ENCODE measurements at regions not wholly inside any gene's neighbourhood (a gene's known extent, or its start where the extent isn't known, plus 50 kb on each side); places are given as distances from the start of the nearest gene placed in this dataset.
"Not testable (repeated sequence)": the region's sequence is repeated elsewhere in the genome, so short reads cannot be mapped to it uniquely, and the experiment has no call there.

DNA sequence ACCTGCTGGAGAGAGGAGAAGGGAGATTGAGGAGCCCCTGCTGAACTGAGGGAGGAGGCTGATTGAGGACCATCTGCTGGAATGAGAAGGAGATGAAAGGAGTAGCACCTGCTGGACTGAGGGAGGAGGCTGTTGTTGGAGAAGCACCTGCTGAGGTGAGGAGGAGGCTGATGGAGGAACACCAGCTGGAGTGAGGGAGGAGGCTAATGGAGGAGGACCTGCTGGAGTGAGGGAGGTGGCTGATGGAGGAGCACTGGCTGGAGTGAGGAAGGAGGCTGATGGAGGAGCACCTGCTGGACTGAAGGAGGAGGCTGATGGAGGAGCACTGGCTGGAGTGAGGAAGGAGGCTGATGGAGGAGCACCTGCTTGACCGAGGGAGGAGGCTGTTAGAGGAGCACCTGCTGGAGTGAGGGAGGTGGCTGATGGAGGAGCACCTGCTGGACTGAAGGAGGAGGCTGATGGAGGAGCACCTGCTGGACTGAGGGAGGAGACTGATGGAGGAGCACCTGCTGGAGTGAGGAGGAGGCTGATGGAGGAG lies 409.2 kb upstream of the MYT1L start:
- DNase-seq: peak in 2 of 10 donors; percentile 34 to 61
- intact Hi-C loops (cut with DNase I): no loop called here

DNA sequence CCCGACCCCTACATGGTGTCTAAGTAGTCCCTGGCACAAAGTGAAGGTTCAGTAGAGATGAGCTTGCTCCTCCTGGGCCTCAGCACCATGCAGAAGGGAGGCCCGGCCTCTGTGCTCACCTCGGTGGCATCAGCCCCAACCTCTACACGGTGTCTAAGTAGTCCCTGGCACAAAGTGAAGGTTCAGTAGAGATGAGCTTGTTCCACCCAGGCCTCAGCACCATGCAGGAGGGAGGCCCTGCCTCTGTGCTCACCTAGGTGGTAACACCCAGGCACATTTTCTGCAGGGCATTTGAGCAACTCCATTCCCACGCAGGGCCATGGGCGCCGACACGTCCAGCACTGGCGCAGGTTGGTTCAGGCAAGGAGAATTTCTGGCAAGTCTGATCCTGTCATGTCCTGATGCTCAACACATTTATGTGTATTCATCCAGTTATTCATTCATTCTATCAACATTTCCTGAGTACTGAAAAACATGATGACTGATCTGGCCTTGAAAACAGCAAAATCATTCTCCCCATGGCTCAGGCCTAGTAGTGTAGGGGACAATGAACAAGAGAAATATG lies 408.2 kb upstream of the MYT1L start:
- intact Hi-C loops (cut with DNase I): no loop called here
- peak in 1 of 10 donors; percentile 72 for DNase-seq

DNA sequence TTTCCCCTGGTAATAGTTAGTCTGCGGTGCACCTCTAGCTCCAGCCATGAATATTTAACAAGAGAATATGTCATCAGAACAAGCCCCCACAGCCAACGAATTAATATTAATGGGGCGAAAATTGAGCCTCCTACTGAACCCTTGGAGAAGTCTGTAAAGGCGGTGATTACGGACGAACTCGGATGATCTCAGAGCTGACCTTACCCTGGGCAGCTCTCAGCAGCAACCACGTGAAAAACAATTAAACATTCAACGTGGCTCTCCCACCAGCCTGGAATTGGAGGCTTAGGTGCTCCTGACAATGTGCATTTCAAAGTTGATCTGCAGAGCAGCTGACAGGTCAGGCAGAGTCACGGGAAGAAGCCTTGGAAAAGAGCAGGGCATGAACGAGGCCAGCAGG lies 407.6 kb upstream of the MYT1L start:
- DNase-seq: no peak
- intact Hi-C loops (cut with DNase I): no loop called here

DNA sequence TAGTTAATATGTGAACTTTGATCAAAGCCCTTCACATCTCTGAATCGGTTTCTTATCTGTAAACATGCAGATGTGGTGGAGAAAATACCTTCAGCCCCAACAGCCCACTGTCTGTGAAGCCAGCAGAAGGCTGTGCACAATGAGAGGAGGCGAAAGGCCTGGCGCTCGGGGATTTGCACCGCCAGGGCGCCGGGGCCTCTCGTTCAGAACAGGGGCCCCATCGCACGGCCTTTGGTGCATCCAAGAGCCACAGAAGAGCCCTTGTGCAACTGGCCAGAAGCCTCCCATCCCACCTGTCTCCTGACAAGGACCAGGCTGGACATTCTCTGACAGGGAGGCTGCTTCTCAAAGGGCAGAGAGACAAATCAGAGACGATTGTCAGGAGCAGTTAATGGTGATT lies 407.2 kb upstream of the MYT1L start:
- DNase-seq: peak in 1 of 10 donors; percentile 63
- intact Hi-C loops (cut with DNase I): no loop called here

DNA sequence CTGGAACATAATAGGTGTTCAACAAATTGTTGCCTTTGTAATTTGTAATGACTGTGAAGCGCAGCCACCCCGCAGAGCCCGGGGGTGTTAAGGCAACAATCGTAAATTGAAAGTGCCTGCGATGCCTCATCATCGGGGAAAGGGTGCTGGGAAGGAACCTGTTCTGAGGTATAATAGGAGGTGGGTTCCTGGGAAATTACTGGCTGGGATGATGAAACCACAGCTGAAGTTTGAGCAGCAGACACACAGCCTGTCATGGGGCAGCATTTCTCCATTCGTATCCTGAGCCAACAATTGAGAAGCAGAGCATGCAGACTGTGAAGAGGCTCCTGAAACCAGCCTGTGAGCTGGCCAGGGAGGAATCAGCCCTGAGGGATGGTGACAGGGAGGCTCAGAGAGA lies 404.0 kb upstream of the MYT1L start:
- no peak for DNase-seq
- intact Hi-C loops (cut with DNase I): no loop called here

DNA sequence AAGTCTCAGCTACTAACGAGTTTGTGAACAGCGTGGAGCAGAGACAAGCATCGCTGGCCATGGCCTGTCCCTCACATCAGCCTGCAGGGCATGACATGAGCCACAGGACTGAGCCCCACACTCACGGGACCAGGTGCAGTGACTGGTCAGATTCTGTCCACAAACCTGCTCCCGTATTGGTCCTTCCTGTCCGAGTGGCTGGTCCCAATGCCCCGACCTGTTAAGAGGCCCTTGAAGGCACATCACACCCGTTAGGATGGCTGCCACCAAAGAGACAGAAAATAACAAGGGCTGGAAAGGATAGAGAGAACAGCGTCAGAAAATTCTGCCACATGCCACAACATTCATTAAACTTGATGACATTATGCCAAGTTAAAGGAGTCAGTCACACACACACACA lies 403.2 kb upstream of the MYT1L start:
- intact Hi-C loops (cut with DNase I): no loop called here
- no peak for DNase-seq

DNA sequence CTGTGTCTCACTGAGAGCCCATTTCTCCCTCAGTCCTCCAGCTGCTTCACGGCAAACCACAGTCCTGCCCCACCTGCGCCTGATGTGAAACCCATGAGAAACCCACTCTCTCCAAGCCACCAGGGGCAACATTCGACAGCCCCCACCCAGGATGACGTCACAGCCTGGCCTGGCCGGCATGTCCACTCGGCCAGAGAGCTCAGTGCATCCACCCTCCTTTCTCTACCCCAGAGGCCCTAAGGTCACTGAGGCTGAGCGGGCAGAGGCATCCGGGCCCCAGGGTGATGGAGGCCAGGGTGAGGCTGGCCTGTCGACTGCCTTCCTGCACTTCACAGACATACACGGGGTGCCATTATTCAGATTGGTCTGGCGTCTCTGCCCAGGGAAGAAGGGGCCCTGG lies 402.7 kb upstream of the MYT1L start:
- DNase-seq: no peak
- intact Hi-C loops (cut with DNase I): no loop called here

DNA sequence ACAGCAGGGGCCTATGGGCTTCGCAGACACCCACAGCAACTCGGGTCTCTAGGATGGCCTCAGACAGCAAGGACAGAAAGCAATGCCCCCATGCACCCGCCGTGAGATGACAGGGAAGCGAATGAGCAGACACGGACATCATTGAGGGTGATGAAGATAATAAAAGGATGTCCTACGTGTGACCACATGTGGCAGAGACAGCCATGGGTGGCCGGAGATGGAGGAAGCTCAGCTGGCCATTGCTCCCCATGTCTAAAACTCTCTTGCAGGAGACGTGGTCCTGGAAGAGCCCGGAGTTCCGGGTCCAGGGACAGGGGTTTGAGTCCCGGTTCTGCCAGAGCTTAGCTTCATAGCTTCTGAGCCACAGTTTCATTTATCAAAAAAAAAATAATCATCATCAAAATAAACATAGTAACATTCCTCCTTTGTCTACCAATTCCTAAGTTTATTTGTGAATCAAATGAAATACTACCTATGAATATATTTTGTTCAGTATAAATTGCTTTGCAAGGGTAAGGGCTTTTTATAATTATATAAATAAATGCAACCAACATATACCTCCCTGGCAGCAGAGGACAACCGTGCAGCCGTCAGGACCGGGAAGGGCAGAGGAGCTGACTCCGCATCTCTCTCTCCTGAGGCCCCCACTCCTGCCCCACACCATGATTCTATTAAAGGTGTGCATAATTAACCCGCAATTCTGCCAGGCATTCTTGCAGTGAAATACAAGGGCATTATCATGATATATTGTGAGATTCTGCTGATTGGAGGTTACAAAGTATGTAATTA lies 401.4 kb upstream of the MYT1L start:
- intact Hi-C loops (cut with DNase I): no loop called here
- DNase-seq: peak in 1 of 10 donors; percentile 52

DNA sequence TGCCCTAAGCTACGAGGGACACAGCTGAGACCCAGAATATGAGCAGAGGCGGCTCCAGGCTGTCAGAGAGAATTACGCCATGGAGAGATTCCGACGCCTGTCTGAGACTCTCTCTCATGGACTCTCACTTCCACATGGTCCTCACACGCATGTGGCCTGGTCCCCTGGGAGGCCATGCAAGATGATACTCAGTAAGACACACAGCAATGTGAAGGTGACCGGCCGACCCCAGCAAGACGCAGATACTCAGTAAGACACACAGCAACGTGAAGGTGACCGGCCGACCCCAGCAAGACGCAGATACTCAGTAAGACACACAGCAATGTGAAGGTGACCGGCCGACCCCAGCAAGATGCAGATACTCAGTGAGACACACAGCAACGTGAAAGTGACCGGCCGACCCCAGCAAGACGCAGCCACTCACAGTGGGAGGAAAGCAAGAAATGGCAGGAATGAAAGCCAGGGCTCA lies 400.8 kb upstream of the MYT1L start:
- peak in 1 of 10 donors; percentile 77 for DNase-seq
- intact Hi-C loops (cut with DNase I): no loop called here

DNA sequence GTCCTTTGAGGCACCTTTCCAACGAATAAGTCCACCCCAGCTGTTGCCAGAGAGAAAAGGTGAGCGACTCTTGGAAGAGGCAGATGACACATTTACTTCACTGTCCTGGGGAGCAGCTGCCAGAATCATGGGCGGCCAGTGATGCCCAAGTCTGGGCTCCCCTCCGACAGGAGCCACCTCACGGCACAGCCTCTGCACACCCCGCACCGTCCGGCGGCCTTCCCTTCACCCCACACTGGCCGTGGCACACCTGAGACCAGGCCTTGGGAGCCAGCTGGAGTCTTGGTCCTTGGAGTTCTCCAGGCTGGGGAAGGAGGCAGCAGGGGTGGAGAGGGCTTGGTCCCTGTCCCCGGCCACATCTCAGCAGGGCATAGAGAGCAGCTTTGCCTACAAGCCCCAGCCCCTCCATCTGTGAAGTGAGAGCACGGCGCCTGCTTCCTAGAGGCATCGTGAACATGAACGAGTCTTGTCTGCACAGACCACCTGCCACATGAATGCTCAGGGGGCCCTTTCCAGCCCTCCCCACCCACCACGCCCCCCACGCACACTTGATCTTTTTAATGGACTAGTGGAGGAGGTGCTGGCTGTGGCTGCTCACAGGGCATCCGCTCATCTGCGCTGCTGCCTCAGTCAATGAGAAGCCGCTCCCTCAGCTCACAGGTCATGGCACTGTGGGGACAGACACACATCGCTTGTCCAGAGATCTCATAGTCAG lies 400.2 kb upstream of the MYT1L start:
- intact Hi-C loops (cut with DNase I): no loop called here
- DNase-seq: peak in 1 of 10 donors; percentile 77

DNA sequence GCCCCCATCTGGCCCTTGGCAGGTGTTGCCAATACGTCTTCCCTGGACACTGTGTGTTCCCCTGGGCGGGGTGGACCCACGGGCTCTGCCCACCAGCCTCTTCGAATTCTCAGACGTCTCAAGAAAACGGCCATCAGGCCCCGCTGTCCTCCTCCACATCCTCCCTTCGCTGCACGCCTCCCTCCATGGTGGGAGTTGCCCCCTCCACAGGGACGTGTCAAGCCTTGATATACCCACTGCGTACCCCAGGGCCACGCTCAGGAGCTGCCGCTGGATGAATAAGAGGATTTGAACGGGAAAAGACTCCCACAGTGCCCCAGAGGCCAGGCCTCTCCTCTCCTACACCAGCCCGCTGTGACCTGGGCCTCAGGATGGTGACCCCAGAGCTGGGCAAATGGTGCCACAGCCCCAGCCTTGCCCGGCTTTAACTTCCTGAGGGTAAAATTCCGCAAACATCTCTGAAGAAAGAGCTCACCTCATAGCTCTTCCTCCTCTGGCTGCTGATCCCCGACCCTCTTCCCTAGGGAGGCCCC lies 399.3 kb upstream of the MYT1L start:
- intact Hi-C loops (cut with DNase I): no loop called here

DNA sequence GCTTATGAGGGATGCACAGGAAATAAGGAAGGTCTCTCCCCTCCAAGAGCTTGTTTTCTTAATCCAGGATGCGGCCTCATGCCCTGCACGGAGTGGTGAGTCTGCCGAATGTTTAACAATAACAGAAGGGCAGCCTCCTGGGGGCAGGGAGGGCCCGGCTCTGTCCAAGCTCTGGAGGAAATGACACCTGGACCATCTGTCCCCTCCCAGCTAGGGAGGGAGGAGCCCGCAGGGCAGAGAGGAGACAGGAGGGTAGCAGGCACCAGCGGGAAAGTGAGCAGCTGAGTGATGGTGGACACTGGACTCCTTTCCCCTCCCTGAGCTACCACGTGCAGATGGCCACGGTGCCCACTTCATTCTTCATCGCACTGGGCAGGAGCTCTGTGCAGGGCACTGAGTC lies 398.2 kb upstream of the MYT1L start:
- intact Hi-C loops (cut with DNase I): no loop called here
- peak in 1 of 10 donors; percentile 57 for DNase-seq

More for the DNA sequence above, 399.3 kb upstream of the MYT1L start:
- DNase-seq: peak in 1 of 10 donors; percentile 53

DNA sequence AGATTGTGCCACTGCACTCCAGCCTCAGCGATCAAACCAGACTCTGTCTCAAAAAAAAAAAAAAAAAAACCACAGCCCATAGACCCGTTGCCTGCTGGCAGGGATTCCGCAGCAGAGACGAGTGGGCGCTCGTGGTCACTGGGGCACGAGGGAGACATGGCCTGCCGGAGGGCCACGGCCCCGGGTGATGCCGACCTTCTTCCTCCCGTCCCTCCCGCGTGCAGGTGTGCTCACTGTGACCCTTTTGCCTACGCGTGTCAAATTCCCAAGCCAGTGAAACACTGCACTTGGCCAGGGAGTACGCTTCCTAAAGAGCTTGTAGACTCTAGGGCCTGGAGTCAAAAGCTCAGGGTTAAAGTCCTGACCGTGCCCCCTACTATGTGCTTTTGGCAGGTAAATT lies 397.6 kb upstream of the MYT1L start:
- intact Hi-C loops (cut with DNase I): no loop called here
- DNase-seq: peak in 1 of 10 donors; percentile 82

DNA sequence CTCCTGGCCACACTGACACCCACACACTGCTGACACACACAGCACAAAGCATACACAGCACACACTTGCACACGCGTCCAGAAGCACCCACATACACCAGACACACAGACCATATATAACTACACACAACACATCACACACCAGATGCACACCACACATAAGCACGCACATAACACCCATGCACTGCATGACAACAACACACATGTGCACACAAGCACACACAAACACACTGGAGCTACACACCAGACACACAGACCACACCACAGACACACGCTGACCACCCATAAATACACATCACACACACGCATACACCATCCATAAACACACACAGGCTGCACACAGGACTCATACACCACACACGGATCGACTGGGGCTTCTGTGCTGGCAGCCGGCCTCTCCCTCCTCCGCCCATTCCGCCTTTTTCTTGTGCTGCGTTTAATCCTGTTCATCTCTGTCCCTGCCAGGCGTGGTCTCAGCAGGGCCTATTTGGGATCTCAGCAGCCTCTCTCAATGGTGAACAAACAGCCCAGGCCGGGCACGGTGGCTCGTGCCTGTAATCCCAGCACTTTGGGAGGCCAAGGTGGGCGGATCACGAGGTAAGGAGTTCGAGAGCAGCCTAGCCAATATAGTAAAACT lies 396.9 kb upstream of the MYT1L start:
- peak in 4 of 10 donors; percentile 27 to 90 (median 57) for DNase-seq
- intact Hi-C loops (cut with DNase I): no loop called here

DNA sequence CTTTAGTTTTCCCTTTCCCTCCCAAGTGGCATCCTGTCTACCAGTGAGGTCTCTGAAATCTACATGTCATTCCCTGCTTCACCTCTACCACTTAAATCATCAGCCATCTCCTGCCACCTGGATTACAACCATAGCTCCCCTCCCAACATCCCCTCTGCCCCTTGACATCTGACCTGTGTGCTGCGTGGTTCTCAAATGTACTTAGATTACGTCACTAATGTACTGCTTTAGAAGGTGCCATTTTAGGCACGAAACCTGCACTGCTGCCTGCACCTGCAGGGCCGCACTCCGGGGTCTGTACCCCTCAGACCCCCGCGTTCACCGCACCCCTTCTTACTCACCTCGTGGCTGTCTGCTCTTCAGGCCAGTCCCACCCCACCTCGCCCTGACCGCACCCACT lies 395.1 kb upstream of the MYT1L start:
- intact Hi-C loops (cut with DNase I): no loop called here
- DNase-seq: peak in 1 of 10 donors; percentile 40

DNA sequence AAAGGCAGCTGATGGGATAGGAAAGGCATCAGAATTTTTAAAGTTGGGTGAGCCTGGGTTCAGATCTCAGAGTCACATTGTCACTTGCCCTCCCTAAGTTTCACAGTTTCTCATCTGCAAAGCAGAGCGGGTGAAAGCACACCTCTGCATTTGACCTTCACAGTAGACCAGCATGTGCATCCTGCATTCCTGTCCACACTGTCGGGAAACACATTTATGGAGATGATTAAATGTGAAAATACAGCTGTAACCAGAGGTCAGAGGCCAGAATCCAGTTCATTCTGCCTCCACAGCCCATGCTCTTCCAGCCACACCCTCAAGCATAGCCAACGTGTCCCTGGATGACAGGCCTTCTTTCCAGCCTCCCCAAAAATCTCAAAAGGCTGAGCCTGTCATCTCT lies 392.0 kb upstream of the MYT1L start:
- intact Hi-C loops (cut with DNase I): no loop called here
- peak in 1 of 10 donors; percentile 42 for DNase-seq

DNA sequence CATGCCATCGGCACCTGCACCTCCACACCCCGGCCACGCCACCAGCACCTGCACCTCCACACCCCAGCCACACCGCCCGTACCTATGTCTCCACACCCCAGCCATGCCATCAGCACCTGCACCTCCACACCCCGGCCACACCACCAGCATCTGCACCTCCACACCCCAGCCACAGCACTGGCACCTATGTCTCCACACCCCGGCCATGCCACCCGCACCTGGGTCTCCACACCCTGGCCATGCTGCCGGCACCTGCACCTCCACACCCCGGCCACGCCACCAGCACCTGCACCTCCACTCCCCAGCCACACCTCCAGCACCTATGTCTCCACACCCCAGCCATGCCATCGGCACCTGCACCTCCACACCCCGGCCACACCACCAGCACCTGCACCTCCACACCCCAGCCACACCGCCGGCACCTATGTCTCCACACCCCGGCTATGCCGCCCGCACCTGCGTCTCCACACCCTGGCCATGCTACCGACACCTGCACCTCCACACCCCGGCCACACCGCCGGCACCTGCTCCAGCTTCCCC lies 390.3 kb upstream of the MYT1L start:
- DNase-seq: peak in 2 of 10 donors; percentile 64 to 75
- intact Hi-C loops (cut with DNase I): no loop called here

DNA sequence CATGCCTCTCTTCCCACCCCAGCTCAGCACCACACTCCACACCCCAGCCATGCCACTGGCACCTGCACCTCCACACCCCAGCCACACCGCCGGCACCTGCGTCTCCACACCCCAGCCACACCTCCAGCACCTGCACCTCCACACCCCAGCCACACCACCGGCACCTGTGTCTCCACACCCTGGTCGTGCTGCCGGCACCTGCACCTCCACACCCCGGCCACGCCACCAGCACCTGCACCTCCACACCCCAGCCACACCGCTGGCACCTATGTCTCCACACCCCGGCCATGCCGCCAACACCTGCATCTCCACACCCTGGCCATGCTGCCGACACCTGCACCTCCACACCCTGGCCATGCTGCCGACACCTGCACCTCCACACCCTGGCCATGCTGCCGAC lies 389.7 kb upstream of the MYT1L start:
- intact Hi-C loops (cut with DNase I): not testable (repeated sequence)
- peak in 2 of 10 donors; percentile 50 to 78 for DNase-seq

DNA sequence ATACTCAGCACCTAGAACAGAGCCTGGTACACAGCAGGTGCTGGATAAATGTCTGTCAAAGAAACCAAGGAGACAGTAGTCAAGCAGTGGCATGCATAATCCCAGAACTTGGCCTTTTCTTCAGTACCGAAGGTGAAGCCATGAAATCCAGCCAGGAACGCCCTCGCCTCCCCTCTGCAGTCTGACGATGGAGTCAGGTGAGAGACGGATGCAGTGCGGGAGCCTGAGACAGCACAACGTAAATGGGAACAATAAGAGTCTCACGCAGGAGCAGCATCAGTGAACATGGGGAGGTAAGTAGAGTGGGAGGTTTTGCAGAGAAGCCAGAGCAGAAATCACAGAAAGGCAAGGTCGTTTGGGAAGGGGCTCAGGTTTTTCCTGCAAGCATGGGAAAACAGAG lies 389.3 kb upstream of the MYT1L start:
- intact Hi-C loops (cut with DNase I): no loop called here
- peak in 2 of 10 donors; percentile 20 to 61 for DNase-seq

DNA sequence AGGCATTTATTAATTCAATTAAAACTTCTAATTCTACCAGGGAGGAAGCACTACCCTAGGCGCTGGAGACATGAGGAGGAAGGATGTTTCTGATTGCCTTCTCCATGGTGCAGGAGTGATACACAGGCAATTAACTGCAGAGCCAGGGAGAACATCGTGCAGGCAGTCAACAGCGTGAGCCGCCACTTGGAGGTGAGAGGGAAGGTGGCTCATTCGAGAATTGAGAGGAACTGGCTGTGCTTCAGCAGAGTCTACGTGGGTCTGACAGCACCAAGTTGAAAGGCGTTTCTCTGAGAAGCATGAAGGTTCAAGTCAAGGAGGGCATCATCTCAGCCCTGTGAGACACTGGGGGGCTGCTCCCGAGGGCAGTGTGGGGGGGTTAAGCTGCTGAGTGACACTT lies 388.7 kb upstream of the MYT1L start:
- DNase-seq: peak in 2 of 10 donors; percentile 4 to 33
- intact Hi-C loops (cut with DNase I): no loop called here

Measured in posterior cingulate gyrus (tissue), 11 donors.